ENCODE measurements at regions not wholly inside any gene's neighbourhood (a gene's known extent, or its start where the extent isn't known, plus 50 kb on each side); places are given as distances from the start of the nearest gene placed in this dataset.

- no peak for TF ChIP-seq CTCF (IDR thresholded peaks at IDR 0.05; ENCODE audit: poor library complexity, severe bottlenecking)
- TF ChIP-seq EZH2 (IDR thresholded peaks at IDR 0.05; ENCODE audit: borderline replicate concordance, insufficient read depth, low read length, poor library complexity, severe bottlenecking) = no peak
- TF ChIP-seq EP300 (conservative IDR thresholded peaks at IDR 0.05; ENCODE audit: poor library complexity, severe bottlenecking) = no peak
Observed at GRCh38 chr1:187563191-187563590, 734.4 kb downstream of the PLA2G4A start.
